Endothelial cell of umbilical vein (primary cell): ENCODE measurements at regions not wholly inside any gene's neighbourhood (a gene's known extent, or its start where the extent isn't known, plus 50 kb on each side); places are given as distances from the start of the nearest gene placed in this dataset.

Experiments used
- BruUV-seq: library from RNA; stranded (reverse); fragments of 400-500 nt; replicated peaks from 2 replicates; lab custom pipeline; 2021; lab: Mats Ljungman, UMichigan
- CTCF ChIA-PET: fragments of 300-600, 350-600 bp; sonication (Branson Sonifier 250); formaldehyde crosslinking; loops from one replicate; lab custom pipeline; 2021; ENCODE audit warnings: antibody characterized with exemption, inconsistent platforms; lab: Charles Lee
- POLR2A ChIA-PET: fragments of 300-600, 350-600 bp; sonication (Branson Sonifier 250); formaldehyde crosslinking; loops from one replicate; lab custom pipeline; 2021; ENCODE audit warnings: antibody characterized with exemption, inconsistent platforms; lab: Charles Lee
- DNase-seq: peaks from one replicate; pipeline ENCODE4 v3.0.0-alpha.2; 2011; ENCODE audit warnings: low read depth, low spot score
- FAIRE-seq: peaks from 2 replicates; lab custom pipeline; 2011; peaks lifted over from hg19 to GRCh38; lab: Jason Lieb, UNC
- H2AFZ ChIP-seq: 2 replicates; pipeline ENCODE4 v1.6.0; 2012; ENCODE audit warnings: low read depth, low read length, control low read depth, inconsistent platforms
- H3K27ac ChIP-seq: 2 replicates; pipeline ENCODE4 v1.5.1; 2011; ENCODE audit warnings: low read depth, mild to moderate bottlenecking, control low read depth, low read length, moderate library complexity; ENCODE audit not compliant: insufficient read depth
- H3K27me3 ChIP-seq, 2 experiments: 2 replicates each; pipeline versions ENCODE4 v1.6.0 to v1.6.1; 2011; ENCODE audit warnings: low read length in 2 of 2, mixed read lengths in 1 of 2; ENCODE audit not compliant: control insufficient read depth in 2 of 2, insufficient read depth in 2 of 2
- H3K36me3 ChIP-seq, 2 experiments: 2 replicates in 1 of 2; 3 replicates in 1 of 2; pipeline ENCODE4 v1.5.1; 2011; ENCODE audit warnings: low read length in 2 of 2, mild to moderate bottlenecking in 1 of 2, moderate library complexity in 1 of 2; ENCODE audit not compliant: control insufficient read depth in 2 of 2, insufficient read depth in 2 of 2; ENCODE audit errors: extremely low read depth in 1 of 2
- H3K4me1 ChIP-seq: 3 replicates; pipeline ENCODE4 v1.5.1; 2011; ENCODE audit warnings: mild to moderate bottlenecking, low read length; ENCODE audit not compliant: control insufficient read depth, insufficient read depth; ENCODE audit errors: extremely low read depth
- H3K4me2 ChIP-seq: 2 replicates; pipeline ENCODE4 v1.6.1; 2011; ENCODE audit warnings: low read length, control low read depth, mixed read lengths; ENCODE audit not compliant: insufficient read depth
- H3K4me3 ChIP-seq, 3 experiments: fragments of 200-600 bp in 1 of 3; sonication (generic), shearing (Covaris generic) in 1 of 3; replicated peaks in 1 of 3; 2 replicates each; pipeline ENCODE4 v1.5.1; 2011 to 2016; ENCODE audit warnings: control low read depth in 3 of 3, low read length in 3 of 3, mild to moderate bottlenecking in 2 of 3, inconsistent platforms in 1 of 3, low read depth in 1 of 3, moderate library complexity in 1 of 3; ENCODE audit not compliant: insufficient read depth in 1 of 3
- H3K79me2 ChIP-seq: 2 replicates; pipeline ENCODE4 v1.6.0; 2012; ENCODE audit warnings: low read length, inconsistent platforms; ENCODE audit not compliant: control insufficient read depth, insufficient read depth
- H3K9ac ChIP-seq: replicated peaks from 2 replicates; pipeline ENCODE3; 2011; ENCODE audit warnings: low read length, control low read depth; ENCODE audit not compliant: insufficient read depth; ENCODE audit errors: extremely low read depth
- H3K9me1 ChIP-seq: replicated peaks from 3 replicates; pipeline ENCODE4 v1.6.0; 2011; ENCODE audit warnings: mild to moderate bottlenecking, low read length; ENCODE audit not compliant: control insufficient read depth, insufficient read depth; ENCODE audit errors: extremely low read depth
- H3K9me3 ChIP-seq: replicated peaks from 2 replicates; pipeline ENCODE4 v1.5.1; 2012; ENCODE audit warnings: low read length, inconsistent platforms; ENCODE audit not compliant: control insufficient read depth, insufficient read depth
- H4K20me1 ChIP-seq: replicated peaks from 2 replicates; pipeline ENCODE3; 2011; ENCODE audit warnings: mild to moderate bottlenecking, low read length; ENCODE audit not compliant: control insufficient read depth, insufficient read depth; ENCODE audit errors: extremely low read depth
- EZH2 ChIP-seq: IDR thresholded peaks from 2 replicates; pipeline ENCODE4 v1.6.1; 2012; ENCODE audit warnings: borderline replicate concordance, low read depth, mild to moderate bottlenecking, moderate library complexity, low read length, inconsistent platforms; ENCODE audit not compliant: severe bottlenecking
- FOS ChIP-seq: IDR thresholded peaks from 2 replicates; pipeline ENCODE4 v1.6.1; 2011; ENCODE audit warnings: mild to moderate bottlenecking, low read length, moderate library complexity, borderline replicate concordance; ENCODE audit not compliant: insufficient read depth
- GATA2 ChIP-seq: IDR thresholded peaks from 2 replicates; pipeline ENCODE4 v1.7.0; 2011; ENCODE audit warnings: low read depth, mild to moderate bottlenecking, moderate library complexity, mixed read lengths, low read length; ENCODE audit not compliant: insufficient read length, insufficient read depth
- JUN ChIP-seq: IDR thresholded peaks from 2 replicates; pipeline ENCODE4 v1.6.1; 2011; ENCODE audit warnings: borderline replicate concordance, low read depth; ENCODE audit not compliant: insufficient read length, insufficient read depth
- MYC ChIP-seq: IDR thresholded peaks from one replicate; pipeline ENCODE4 v1.6.1; 2011; ENCODE audit warnings: mild to moderate bottlenecking, low read depth, low read length
- POLR2A ChIP-seq: IDR thresholded peaks from 2 replicates; pipeline ENCODE4 v1.6.1; 2012; ENCODE audit warnings: low read depth, mild to moderate bottlenecking, control low read depth, low read length
- POLR2AphosphoS5 ChIP-seq: IDR thresholded peaks from 2 replicates; pipeline ENCODE4 v1.6.1; 2012; ENCODE audit warnings: low read depth, mild to moderate bottlenecking, control low read depth, low read length, moderate library complexity; ENCODE audit not compliant: insufficient read depth
- dilution Hi-C: fragments of 300-500 bp; cut with MboI; formaldehyde crosslinking; loops from one replicate; pipeline ENCODE4 v1.15.0; 2019; ENCODE audit warnings: low sequenced_read_pairs; ENCODE audit not compliant: extremely low pct_ligation_motif_present
- intact Hi-C: fragments of 100-400 bp; cut with micrococcal nuclease; formaldehyde crosslinking; loops from one replicate; pipeline ENCODE4 v1.10.0; 2022
- TF ChIP-seq, protein P1 (sequence below): IDR thresholded peaks from 2 replicates; pipeline ENCODE4 v1.6.1; 2011; ENCODE audit not compliant: insufficient read depth, insufficient read length
- TF ChIP-seq, protein P2 (sequence below), 2 donors: IDR thresholded peaks; 1 replicate in 1 of 2; 2 replicates in 1 of 2; pipeline ENCODE4 v1.5.1; 2011; ENCODE audit warnings: low read length in 2 of 2, mild to moderate bottlenecking in 2 of 2, moderate library complexity in 2 of 2, control low read depth in 1 of 2, inconsistent platforms in 1 of 2, low read depth in 1 of 2; ENCODE audit not compliant: insufficient read depth in 1 of 2; ENCODE audit errors: extremely low read depth in 1 of 2

DNA sequence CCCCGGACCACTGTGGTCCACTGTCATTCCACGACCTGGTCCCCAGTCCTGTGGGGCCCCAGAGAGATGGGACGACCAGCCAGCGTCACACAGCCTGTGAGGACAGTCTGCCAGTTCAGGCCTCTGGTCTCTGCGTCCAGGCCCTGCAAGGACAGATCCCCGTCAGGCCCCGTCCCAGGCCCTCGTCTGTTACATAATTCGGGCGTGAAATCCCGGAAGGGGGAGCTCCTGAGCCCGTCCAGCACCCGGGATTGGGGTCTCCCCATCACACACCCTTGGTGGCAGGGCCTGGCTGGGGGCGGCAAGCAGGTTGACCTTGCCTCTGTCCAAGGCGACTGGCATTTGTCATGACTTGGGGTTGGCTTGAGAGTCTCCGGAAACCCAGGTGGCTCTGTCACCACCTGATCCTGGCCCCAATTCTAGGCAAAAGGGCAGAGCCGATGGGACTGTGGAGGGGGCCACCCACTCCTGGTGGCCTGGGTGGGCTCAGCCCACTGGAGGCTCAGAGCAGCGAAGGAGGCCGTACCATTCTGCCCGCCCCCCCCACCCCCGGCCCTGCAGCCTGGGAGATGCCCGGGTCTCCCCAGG lies 73.8 kb upstream of the GATA5 start:
- intact Hi-C loops (no loop called here), dilution Hi-C loops (no loop called here)
- CTCF ChIA-PET = interaction anchor here (1.2 to 1.8 kb wide), 2 partner anchors 60 to 67 kb away, joined by 3 to 11 read pairs; no protein-coding TSS in a partner anchor

More for the DNA sequence above, 73.8 kb upstream of the GATA5 start:
- Histone ChIP-seq H2AFZ (no peak overlapping the region), H3K9ac (no peak overlapping the region), H3K9me1 (no peaks in the 10 kb centered on the region), H3K27me3 (peaks cover 16 to 30% of the 10 kb centered on the region in 2 experiments), H3K4me3 (no peak overlapping the region), H3K36me3 (no peaks in the 10 kb centered on the region), H3K4me2 (no peak overlapping the region), H3K4me1 (no peaks in the 10 kb centered on the region), H4K20me1 (no peaks in the 10 kb centered on the region), H3K27ac (no peak overlapping the region), H3K79me2 (no peaks in the 10 kb centered on the region), H3K9me3 (no peaks in the 10 kb centered on the region)
- TF ChIP-seq POLR2A (no peak), POLR2AphosphoS5 (no peak), GATA2 (no peak), FOS (no peak), JUN (no peak), EZH2 (no peak), MYC (no peak)
- TF ChIP-seq, protein P1, sequence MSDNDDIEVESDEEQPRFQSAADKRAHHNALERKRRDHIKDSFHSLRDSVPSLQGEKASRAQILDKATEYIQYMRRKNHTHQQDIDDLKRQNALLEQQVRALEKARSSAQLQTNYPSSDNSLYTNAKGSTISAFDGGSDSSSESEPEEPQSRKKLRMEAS = no peak
- TF ChIP-seq, protein P2, sequence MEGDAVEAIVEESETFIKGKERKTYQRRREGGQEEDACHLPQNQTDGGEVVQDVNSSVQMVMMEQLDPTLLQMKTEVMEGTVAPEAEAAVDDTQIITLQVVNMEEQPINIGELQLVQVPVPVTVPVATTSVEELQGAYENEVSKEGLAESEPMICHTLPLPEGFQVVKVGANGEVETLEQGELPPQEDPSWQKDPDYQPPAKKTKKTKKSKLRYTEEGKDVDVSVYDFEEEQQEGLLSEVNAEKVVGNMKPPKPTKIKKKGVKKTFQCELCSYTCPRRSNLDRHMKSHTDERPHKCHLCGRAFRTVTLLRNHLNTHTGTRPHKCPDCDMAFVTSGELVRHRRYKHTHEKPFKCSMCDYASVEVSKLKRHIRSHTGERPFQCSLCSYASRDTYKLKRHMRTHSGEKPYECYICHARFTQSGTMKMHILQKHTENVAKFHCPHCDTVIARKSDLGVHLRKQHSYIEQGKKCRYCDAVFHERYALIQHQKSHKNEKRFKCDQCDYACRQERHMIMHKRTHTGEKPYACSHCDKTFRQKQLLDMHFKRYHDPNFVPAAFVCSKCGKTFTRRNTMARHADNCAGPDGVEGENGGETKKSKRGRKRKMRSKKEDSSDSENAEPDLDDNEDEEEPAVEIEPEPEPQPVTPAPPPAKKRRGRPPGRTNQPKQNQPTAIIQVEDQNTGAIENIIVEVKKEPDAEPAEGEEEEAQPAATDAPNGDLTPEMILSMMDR (IDR thresholded peaks at IDR 0.05; ENCODE audit: extremely low read depth in 1 of 2, insufficient read depth in 1 of 2, low read depth in 1 of 2, low read length in 2 of 2) = no peak
- no peak for FAIRE-seq
- BruUV-seq = no TSS peak
- DNase-seq = no peak
- POLR2A ChIA-PET = no interaction called here
